ENCODE measurements at regions not wholly inside any gene's neighbourhood (a gene's known extent, or its start where the extent isn't known, plus 50 kb on each side); places are given as distances from the start of the nearest gene placed in this dataset.

- H3K36me3 ChIP-seq (ENCODE audit: insufficient read depth, low read length, poor library complexity, severe bottlenecking), result no peaks in the 10 kb centered on the region
- no peaks in the 10 kb centered on the region for H3K27me3 ChIP-seq (replicated peaks; ENCODE audit: insufficient read depth, low read depth, low read length, poor library complexity)
- DNase-seq (ENCODE audit: low spot score), result no peak
- peaks cover 15% of the 10 kb centered on the region for H3K4me1 ChIP-seq (ENCODE audit: insufficient read depth, low read length, poor library complexity, severe bottlenecking)
- no peak overlapping the region for H3K4me3 ChIP-seq (ENCODE audit: low read depth, low read length, poor library complexity, severe bottlenecking)
- CTCF ChIA-PET, result interaction anchor here (1.2 kb wide), 1 partner anchor 76 kb away, joined by 3 read pairs; no protein-coding TSS in a partner anchor
- H3K27ac ChIP-seq (ENCODE audit: low read depth, low read length, poor library complexity, severe bottlenecking), result no peak overlapping the region
- no peaks in the 10 kb centered on the region for H3K9me3 ChIP-seq (ENCODE audit: low read depth, low read length, poor library complexity, severe bottlenecking)
- BruUV-seq (replicated peaks), result no TSS peak
- TF ChIP-seq CTCF (conservative IDR thresholded peaks at IDR 0.05; ENCODE audit: low read depth, low read length), result no peak
- TF ChIP-seq EZH2 (IDR thresholded peaks at IDR 0.05; ENCODE audit: borderline replicate concordance, low read depth, low read length, poor library complexity, severe bottlenecking), result no peak
- intact Hi-C loops (cut with micrococcal nuclease; ENCODE audit: unreplicated experiment), result loop anchor here (5.0 kb wide), 1 partner anchor 75 kb away; no protein-coding TSS in a partner anchor
- POLR2A ChIA-PET (ENCODE audit: low non-redundant PET), result no interaction called here
These were observed 124.7 kb upstream of the DST start for GRCh38 chr6:56767435-56767834.

- H3K27me3 ChIP-seq (replicated peaks; ENCODE audit: insufficient read depth, low read depth, low read length, poor library complexity), result no peaks in the 10 kb centered on the region
- H3K36me3 ChIP-seq (ENCODE audit: insufficient read depth, low read length, poor library complexity, severe bottlenecking), result no peaks in the 10 kb centered on the region
- H3K4me3 ChIP-seq (ENCODE audit: low read depth, low read length, poor library complexity, severe bottlenecking), result no peak overlapping the region
- no TSS peak for BruUV-seq (replicated peaks)
- CTCF ChIA-PET, result no interaction called here
- DNase-seq (ENCODE audit: low spot score), result no peak
- TF ChIP-seq EZH2 (IDR thresholded peaks at IDR 0.05; ENCODE audit: borderline replicate concordance, low read depth, low read length, poor library complexity, severe bottlenecking) (no peak), CTCF (conservative IDR thresholded peaks at IDR 0.05; ENCODE audit: low read depth, low read length) (no peak)
- no peak overlapping the region for H3K27ac ChIP-seq (ENCODE audit: low read depth, low read length, poor library complexity, severe bottlenecking)
- intact Hi-C loops (cut with micrococcal nuclease; ENCODE audit: unreplicated experiment), result loop anchor here (5.0 kb wide), 1 partner anchor 76 kb away; no protein-coding TSS in a partner anchor
- no peaks in the 10 kb centered on the region for H3K9me3 ChIP-seq (ENCODE audit: low read depth, low read length, poor library complexity, severe bottlenecking)
- POLR2A ChIA-PET (ENCODE audit: low non-redundant PET), result no interaction called here
- peaks cover 15% of the 10 kb centered on the region for H3K4me1 ChIP-seq (ENCODE audit: insufficient read depth, low read length, poor library complexity, severe bottlenecking)
These were observed 124.1 kb upstream of the DST start for GRCh38 chr6:56766806-56767178.

- H3K9me3 ChIP-seq (ENCODE audit: low read depth, low read length, poor library complexity, severe bottlenecking), result no peaks in the 10 kb centered on the region
- no peak for DNase-seq (ENCODE audit: low spot score)
- H3K27me3 ChIP-seq (replicated peaks; ENCODE audit: insufficient read depth, low read depth, low read length, poor library complexity), result no peaks in the 10 kb centered on the region
- intact Hi-C loops (cut with micrococcal nuclease; ENCODE audit: unreplicated experiment), result loop anchor here (5.0 kb wide), 1 partner anchor 76 kb away; no protein-coding TSS in a partner anchor
- BruUV-seq (replicated peaks), result no TSS peak
- H3K27ac ChIP-seq (ENCODE audit: low read depth, low read length, poor library complexity, severe bottlenecking), result no peak overlapping the region
- H3K36me3 ChIP-seq (ENCODE audit: insufficient read depth, low read length, poor library complexity, severe bottlenecking), result no peaks in the 10 kb centered on the region
- H3K4me3 ChIP-seq (ENCODE audit: low read depth, low read length, poor library complexity, severe bottlenecking), result no peak overlapping the region
- ChIA-PET CTCF (no interaction called here), POLR2A (ENCODE audit: low non-redundant PET) (no interaction called here)
- no peak for TF ChIP-seq EZH2 (IDR thresholded peaks at IDR 0.05; ENCODE audit: borderline replicate concordance, low read depth, low read length, poor library complexity, severe bottlenecking)
- TF ChIP-seq CTCF (conservative IDR thresholded peaks at IDR 0.05; ENCODE audit: low read depth, low read length), result no peak
- peaks cover 10% of the 10 kb centered on the region for H3K4me1 ChIP-seq (ENCODE audit: insufficient read depth, low read length, poor library complexity, severe bottlenecking)
These were observed 123.6 kb upstream of the DST start for GRCh38 chr6:56766139-56766805.
